Activated naive CD4-positive, alpha-beta T cell treated with anti-CD3 and anti-CD28 coated beads for 36 hours (primary cell): ENCODE measurements at regions not wholly inside any gene's neighbourhood (a gene's known extent, or its start where the extent isn't known, plus 50 kb on each side); places are given as distances from the start of the nearest gene placed in this dataset.
"Not testable (repeated sequence)": the region's sequence is repeated elsewhere in the genome, so short reads cannot be mapped to it uniquely, and the experiment has no call there.

Source experiments
- CTCF ChIA-PET: fragments of 350-600 bp; sonication (Branson Sonifier 250); formaldehyde crosslinking; loops from one replicate; lab custom pipeline; 2021; ENCODE audit warnings: antibody characterized with exemption; lab: Charles Lee
- DNase-seq: peaks from one replicate; pipeline ENCODE4 v3.0.0-alpha.2; 2020
- H3K27ac Mint-ChIP-seq: one replicate; pipeline ENCODE4 v1.8.0; 2021; ENCODE audit warnings: mild to moderate bottlenecking, mixed read lengths
- H3K27me3 Mint-ChIP-seq: one replicate; pipeline ENCODE4 v1.8.0; 2021; ENCODE audit warnings: low read depth, mixed read lengths
- H3K36me3 Mint-ChIP-seq: one replicate; pipeline ENCODE4 v1.8.0; 2021; ENCODE audit warnings: low read depth, mixed read lengths
- H3K4me1 Mint-ChIP-seq: one replicate; pipeline ENCODE4 v1.8.0; 2021; ENCODE audit warnings: low read depth, mixed read lengths
- H3K4me3 Mint-ChIP-seq: one replicate; pipeline ENCODE4 v1.8.0; 2021; ENCODE audit warnings: mild to moderate bottlenecking, moderate library complexity, mixed read lengths
- H3K9me3 Mint-ChIP-seq: one replicate; pipeline ENCODE4 v1.8.0; 2021; ENCODE audit warnings: mixed read lengths
- intact Hi-C: fragments of 100-400 bp; cut with micrococcal nuclease; formaldehyde crosslinking; loops from one replicate; pipeline ENCODE4 v1.15.1; 2023

- peaks cover 3% of the 10 kb centered on the region for H3K4me1 Mint-ChIP-seq
- H3K36me3 Mint-ChIP-seq, result no peaks in the 10 kb centered on the region
- peaks cover 6% of the 10 kb centered on the region for H3K27me3 Mint-ChIP-seq
- intact Hi-C loops, result loop anchor here (10.0 kb wide), 1 partner anchor 1529 kb away; the partner anchor contains the start of gene ATP11B
- H3K4me3 Mint-ChIP-seq, result peak overlapping the region; percentile 57
- peaks cover 4% of the 10 kb centered on the region for H3K9me3 Mint-ChIP-seq
- no peak for DNase-seq
- CTCF ChIA-PET, result no interaction called here
- H3K27ac Mint-ChIP-seq, result no peak overlapping the region
Observed at GRCh38 chr3:181265750-181266333, 276.3 kb upstream of the DNAJC19 start.

- peaks cover 3% of the 10 kb centered on the region for H3K4me1 Mint-ChIP-seq
- intact Hi-C loops, result loop anchor here (1.0 to 10.0 kb wide), 2 partner anchors 29 to 1530 kb away; partner anchors contain the start of gene ATP11B
- peaks cover 6% of the 10 kb centered on the region for H3K27me3 Mint-ChIP-seq
- H3K4me3 Mint-ChIP-seq, result no peak overlapping the region
- CTCF ChIA-PET, result no interaction called here
- no peaks in the 10 kb centered on the region for H3K36me3 Mint-ChIP-seq
- peak; percentile 8 for DNase-seq
- H3K27ac Mint-ChIP-seq, result no peak overlapping the region
- peaks cover 4% of the 10 kb centered on the region for H3K9me3 Mint-ChIP-seq
Observed at GRCh38 chr3:181264486-181264885, 274.9 kb upstream of the DNAJC19 start.

- intact Hi-C loops, result no loop called here
- H3K4me3 Mint-ChIP-seq, result no peak overlapping the region
- CTCF ChIA-PET, result no interaction called here
- no peak overlapping the region for H3K27ac Mint-ChIP-seq
- H3K9me3 Mint-ChIP-seq, result no peaks in the 10 kb centered on the region
- DNase-seq, result no peak
- H3K27me3 Mint-ChIP-seq, result peaks cover 3% of the 10 kb centered on the region
- no peaks in the 10 kb centered on the region for H3K36me3 Mint-ChIP-seq
- H3K4me1 Mint-ChIP-seq, result no peaks in the 10 kb centered on the region
Observed at GRCh38 chr3:181253796-181254195, 264.3 kb upstream of the DNAJC19 start.

- no peak overlapping the region for H3K4me3 Mint-ChIP-seq
Observed at GRCh38 chr3:181252631-181253030, 263.1 kb upstream of the DNAJC19 start.

GRCh38 chr3:181250714-181251113 lies 261.2 kb upstream of the DNAJC19 start:
- Mint-ChIP-seq H3K27ac (no peak overlapping the region), H3K4me3 (no peak overlapping the region), H3K9me3 (no peaks in the 10 kb centered on the region)

More at GRCh38 chr3:181252631-181253030, 263.1 kb upstream of the DNAJC19 start:
- DNase-seq, result no peak
- H3K27me3 Mint-ChIP-seq, result peaks cover 1% of the 10 kb centered on the region
- no peaks in the 10 kb centered on the region for H3K36me3 Mint-ChIP-seq
- H3K9me3 Mint-ChIP-seq, result no peaks in the 10 kb centered on the region
- H3K4me1 Mint-ChIP-seq, result no peaks in the 10 kb centered on the region
- H3K27ac Mint-ChIP-seq, result no peak overlapping the region
- CTCF ChIA-PET, result interaction anchor here (1.0 kb wide), 1 partner anchor 10 kb away, joined by 3 read pairs; no protein-coding TSS in a partner anchor
- intact Hi-C loops, result no loop called here

GRCh38 chr3:181239441-181239840 lies 249.9 kb upstream of the DNAJC19 start:
- Mint-ChIP-seq H3K36me3 (no peaks in the 10 kb centered on the region), H3K4me3 (no peak overlapping the region), H3K27ac (no peak overlapping the region), H3K9me3 (no peaks in the 10 kb centered on the region), H3K27me3 (peaks cover 12% of the 10 kb centered on the region), H3K4me1 (no peaks in the 10 kb centered on the region)
- CTCF ChIA-PET, result no interaction called here
- no peak for DNase-seq
- intact Hi-C loops, result no loop called here

More at GRCh38 chr3:181250714-181251113, 261.2 kb upstream of the DNAJC19 start:
- DNase-seq, result no peak
- CTCF ChIA-PET, result no interaction called here
- Mint-ChIP-seq H3K36me3 (no peaks in the 10 kb centered on the region), H3K27me3 (peaks cover 1% of the 10 kb centered on the region), H3K4me1 (no peaks in the 10 kb centered on the region)
- intact Hi-C loops, result no loop called here

- H3K36me3 Mint-ChIP-seq, result no peaks in the 10 kb centered on the region
- CTCF ChIA-PET, result no interaction called here
- H3K27ac Mint-ChIP-seq, result no peak overlapping the region
- H3K4me1 Mint-ChIP-seq, result no peaks in the 10 kb centered on the region
- no peak overlapping the region for H3K4me3 Mint-ChIP-seq
- DNase-seq, result no peak
- H3K9me3 Mint-ChIP-seq, result no peaks in the 10 kb centered on the region
- H3K27me3 Mint-ChIP-seq, result peaks cover 7% of the 10 kb centered on the region
- intact Hi-C loops, result no loop called here
Observed at GRCh38 chr3:181230258-181230657, 240.7 kb upstream of the DNAJC19 start.

- intact Hi-C loops, result no loop called here
- Mint-ChIP-seq H3K27ac (no peak overlapping the region), H3K4me1 (no peaks in the 10 kb centered on the region), H3K27me3 (peaks cover 4% of the 10 kb centered on the region), H3K36me3 (no peaks in the 10 kb centered on the region), H3K9me3 (no peaks in the 10 kb centered on the region), H3K4me3 (no peak overlapping the region)
- CTCF ChIA-PET, result no interaction called here
- no peak for DNase-seq
Observed at GRCh38 chr3:181213347-181213746, 223.8 kb upstream of the DNAJC19 start.

GRCh38 chr3:181212271-181212670 lies 222.7 kb upstream of the DNAJC19 start:
- DNase-seq, result no peak
- Mint-ChIP-seq H3K27ac (no peak overlapping the region), H3K36me3 (no peaks in the 10 kb centered on the region), H3K9me3 (no peaks in the 10 kb centered on the region), H3K4me3 (no peak overlapping the region), H3K4me1 (no peaks in the 10 kb centered on the region), H3K27me3 (peaks cover 4% of the 10 kb centered on the region)
- intact Hi-C loops, result no loop called here
- CTCF ChIA-PET, result no interaction called here

GRCh38 chr3:181210275-181210674 lies 220.7 kb upstream of the DNAJC19 start:
- Mint-ChIP-seq H3K4me3 (no peak overlapping the region), H3K27me3 (peaks cover 4% of the 10 kb centered on the region), H3K36me3 (no peaks in the 10 kb centered on the region), H3K4me1 (no peaks in the 10 kb centered on the region), H3K9me3 (no peaks in the 10 kb centered on the region), H3K27ac (no peak overlapping the region)
- intact Hi-C loops, result loop anchor here (1.0 to 2.0 kb wide), 3 partner anchors 69 to 1473 kb away; no protein-coding TSS in a partner anchor
- CTCF ChIA-PET, result interaction anchor here (0.8 to 1.4 kb wide), 4 partner anchors 28 to 117 kb away, joined by 3 to 5 read pairs (median 3); no protein-coding TSS in a partner anchor
- no peak for DNase-seq

- Mint-ChIP-seq H3K4me1 (no peaks in the 10 kb centered on the region), H3K27me3 (peaks cover 6% of the 10 kb centered on the region)
Observed at GRCh38 chr3:181189556-181189955, 200.0 kb upstream of the DNAJC19 start.

GRCh38 chr3:181183764-181184163 lies 194.2 kb upstream of the DNAJC19 start:
- H3K36me3 Mint-ChIP-seq, result no peaks in the 10 kb centered on the region
- no peak overlapping the region for H3K27ac Mint-ChIP-seq
- no peak overlapping the region for H3K4me3 Mint-ChIP-seq
- H3K4me1 Mint-ChIP-seq, result no peaks in the 10 kb centered on the region
- H3K27me3 Mint-ChIP-seq, result no peaks in the 10 kb centered on the region
- no peaks in the 10 kb centered on the region for H3K9me3 Mint-ChIP-seq
- DNase-seq, result no peak
- intact Hi-C loops, result no loop called here
- CTCF ChIA-PET, result no interaction called here

More at GRCh38 chr3:181189556-181189955, 200.0 kb upstream of the DNAJC19 start:
- no peaks in the 10 kb centered on the region for H3K9me3 Mint-ChIP-seq
- no peak overlapping the region for H3K4me3 Mint-ChIP-seq
- no peak overlapping the region for H3K27ac Mint-ChIP-seq
- DNase-seq, result no peak
- intact Hi-C loops, result no loop called here
- H3K36me3 Mint-ChIP-seq, result no peaks in the 10 kb centered on the region
- CTCF ChIA-PET, result no interaction called here

- DNase-seq, H3K9me3 Mint-ChIP-seq, H3K4me1 Mint-ChIP-seq, intact Hi-C loops, H3K36me3 Mint-ChIP-seq, CTCF ChIA-PET, H3K4me3 Mint-ChIP-seq, H3K27ac Mint-ChIP-seq, H3K27me3 Mint-ChIP-seq: not testable (repeated sequence)
Observed at GRCh38 chr3:181183057-181183456, 193.5 kb upstream of the DNAJC19 start.
